Endothelial cell of umbilical vein (primary cell): ENCODE measurements at regions not wholly inside any gene's neighbourhood (a gene's known extent, or its start where the extent isn't known, plus 50 kb on each side); places are given as distances from the start of the nearest gene placed in this dataset.

Experiments used
- BruUV-seq: library from RNA; stranded (reverse); fragments of 400-500 nt; replicated peaks from 2 replicates; lab custom pipeline; 2021; lab: Mats Ljungman, UMichigan
- CTCF ChIA-PET: fragments of 300-600, 350-600 bp; sonication (Branson Sonifier 250); formaldehyde crosslinking; loops from one replicate; lab custom pipeline; 2021; ENCODE audit warnings: antibody characterized with exemption, inconsistent platforms; lab: Charles Lee
- POLR2A ChIA-PET: fragments of 300-600, 350-600 bp; sonication (Branson Sonifier 250); formaldehyde crosslinking; loops from one replicate; lab custom pipeline; 2021; ENCODE audit warnings: antibody characterized with exemption, inconsistent platforms; lab: Charles Lee
- DNase-seq: peaks from one replicate; pipeline ENCODE4 v3.0.0-alpha.2; 2011; ENCODE audit warnings: low read depth, low spot score
- FAIRE-seq: peaks from 2 replicates; lab custom pipeline; 2011; peaks lifted over from hg19 to GRCh38; lab: Jason Lieb, UNC
- H2AFZ ChIP-seq: 2 replicates; pipeline ENCODE4 v1.6.0; 2012; ENCODE audit warnings: low read depth, low read length, control low read depth, inconsistent platforms
- H3K27ac ChIP-seq: 2 replicates; pipeline ENCODE4 v1.5.1; 2011; ENCODE audit warnings: low read depth, mild to moderate bottlenecking, control low read depth, low read length, moderate library complexity; ENCODE audit not compliant: insufficient read depth
- H3K27me3 ChIP-seq, 2 experiments: 2 replicates each; pipeline versions ENCODE4 v1.6.0 to v1.6.1; 2011; ENCODE audit warnings: low read length in 2 of 2, mixed read lengths in 1 of 2; ENCODE audit not compliant: control insufficient read depth in 2 of 2, insufficient read depth in 2 of 2
- H3K36me3 ChIP-seq, 2 experiments: 2 replicates in 1 of 2; 3 replicates in 1 of 2; pipeline ENCODE4 v1.5.1; 2011; ENCODE audit warnings: low read length in 2 of 2, mild to moderate bottlenecking in 1 of 2, moderate library complexity in 1 of 2; ENCODE audit not compliant: control insufficient read depth in 2 of 2, insufficient read depth in 2 of 2; ENCODE audit errors: extremely low read depth in 1 of 2
- H3K4me1 ChIP-seq: 3 replicates; pipeline ENCODE4 v1.5.1; 2011; ENCODE audit warnings: mild to moderate bottlenecking, low read length; ENCODE audit not compliant: control insufficient read depth, insufficient read depth; ENCODE audit errors: extremely low read depth
- H3K4me2 ChIP-seq: 2 replicates; pipeline ENCODE4 v1.6.1; 2011; ENCODE audit warnings: low read length, control low read depth, mixed read lengths; ENCODE audit not compliant: insufficient read depth
- H3K4me3 ChIP-seq, 3 experiments: fragments of 200-600 bp in 1 of 3; sonication (generic), shearing (Covaris generic) in 1 of 3; replicated peaks in 1 of 3; 2 replicates each; pipeline ENCODE4 v1.5.1; 2011 to 2016; ENCODE audit warnings: control low read depth in 3 of 3, low read length in 3 of 3, mild to moderate bottlenecking in 2 of 3, inconsistent platforms in 1 of 3, low read depth in 1 of 3, moderate library complexity in 1 of 3; ENCODE audit not compliant: insufficient read depth in 1 of 3
- H3K79me2 ChIP-seq: 2 replicates; pipeline ENCODE4 v1.6.0; 2012; ENCODE audit warnings: low read length, inconsistent platforms; ENCODE audit not compliant: control insufficient read depth, insufficient read depth
- H3K9ac ChIP-seq: replicated peaks from 2 replicates; pipeline ENCODE3; 2011; ENCODE audit warnings: low read length, control low read depth; ENCODE audit not compliant: insufficient read depth; ENCODE audit errors: extremely low read depth
- H3K9me1 ChIP-seq: replicated peaks from 3 replicates; pipeline ENCODE4 v1.6.0; 2011; ENCODE audit warnings: mild to moderate bottlenecking, low read length; ENCODE audit not compliant: control insufficient read depth, insufficient read depth; ENCODE audit errors: extremely low read depth
- H3K9me3 ChIP-seq: replicated peaks from 2 replicates; pipeline ENCODE4 v1.5.1; 2012; ENCODE audit warnings: low read length, inconsistent platforms; ENCODE audit not compliant: control insufficient read depth, insufficient read depth
- H4K20me1 ChIP-seq: replicated peaks from 2 replicates; pipeline ENCODE3; 2011; ENCODE audit warnings: mild to moderate bottlenecking, low read length; ENCODE audit not compliant: control insufficient read depth, insufficient read depth; ENCODE audit errors: extremely low read depth
- FOS ChIP-seq: IDR thresholded peaks from 2 replicates; pipeline ENCODE4 v1.6.1; 2011; ENCODE audit warnings: mild to moderate bottlenecking, low read length, moderate library complexity, borderline replicate concordance; ENCODE audit not compliant: insufficient read depth
- GATA2 ChIP-seq: IDR thresholded peaks from 2 replicates; pipeline ENCODE4 v1.7.0; 2011; ENCODE audit warnings: low read depth, mild to moderate bottlenecking, moderate library complexity, mixed read lengths, low read length; ENCODE audit not compliant: insufficient read length, insufficient read depth
- MYC ChIP-seq: IDR thresholded peaks from one replicate; pipeline ENCODE4 v1.6.1; 2011; ENCODE audit warnings: mild to moderate bottlenecking, low read depth, low read length
- POLR2A ChIP-seq: IDR thresholded peaks from 2 replicates; pipeline ENCODE4 v1.6.1; 2012; ENCODE audit warnings: low read depth, mild to moderate bottlenecking, control low read depth, low read length
- POLR2AphosphoS5 ChIP-seq: IDR thresholded peaks from 2 replicates; pipeline ENCODE4 v1.6.1; 2012; ENCODE audit warnings: low read depth, mild to moderate bottlenecking, control low read depth, low read length, moderate library complexity; ENCODE audit not compliant: insufficient read depth
- dilution Hi-C: fragments of 300-500 bp; cut with MboI; formaldehyde crosslinking; loops from one replicate; pipeline ENCODE4 v1.15.0; 2019; ENCODE audit warnings: low sequenced_read_pairs; ENCODE audit not compliant: extremely low pct_ligation_motif_present
- intact Hi-C: fragments of 100-400 bp; cut with micrococcal nuclease; formaldehyde crosslinking; loops from one replicate; pipeline ENCODE4 v1.10.0; 2022
- TF ChIP-seq, protein P1 (sequence below): IDR thresholded peaks from 2 replicates; pipeline ENCODE4 v1.6.1; 2011; ENCODE audit not compliant: insufficient read depth, insufficient read length
- TF ChIP-seq, protein P2 (sequence below), 2 donors: IDR thresholded peaks; 1 replicate in 1 of 2; 2 replicates in 1 of 2; pipeline ENCODE4 v1.5.1; 2011; ENCODE audit warnings: low read length in 2 of 2, mild to moderate bottlenecking in 2 of 2, moderate library complexity in 2 of 2, control low read depth in 1 of 2, inconsistent platforms in 1 of 2, low read depth in 1 of 2; ENCODE audit not compliant: insufficient read depth in 1 of 2; ENCODE audit errors: extremely low read depth in 1 of 2

DNA sequence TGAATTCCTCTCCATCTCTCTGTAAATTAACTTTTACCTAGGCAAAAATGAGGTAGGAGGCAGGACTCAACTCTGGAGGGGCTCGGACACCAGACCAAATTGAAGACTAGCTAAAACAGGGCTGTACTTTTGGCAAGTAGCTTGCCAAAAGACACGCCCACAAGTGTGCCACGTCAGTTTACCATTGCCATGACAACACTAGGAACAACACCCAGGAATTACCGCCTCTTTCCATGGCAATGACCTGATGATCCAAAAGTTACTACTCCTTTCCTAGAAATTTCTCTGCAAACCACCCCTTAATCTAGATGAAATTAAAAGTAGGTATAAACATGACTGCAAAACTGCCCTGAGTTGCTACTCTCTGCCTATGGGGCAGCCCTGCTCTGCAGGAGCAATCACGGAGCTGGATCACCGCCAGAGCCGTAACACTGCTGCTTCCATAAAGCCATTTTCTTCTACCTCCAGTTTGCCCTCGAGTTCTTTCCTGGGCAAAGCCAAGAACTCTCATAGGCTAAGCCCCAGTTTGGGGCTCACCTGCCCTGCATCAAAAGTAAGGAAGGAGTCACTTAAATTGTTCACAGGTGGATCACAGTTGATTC, 66.0 kb upstream of the FAM136A start:
- ChIA-PET POLR2A (no interaction called here), CTCF (no interaction called here)
- Histone ChIP-seq H3K9ac (no peak overlapping the region), H3K27ac (no peak overlapping the region), H3K27me3 (no peaks in the 10 kb centered on the region), H2AFZ (no peak overlapping the region), H3K4me2 (no peak overlapping the region), H3K4me1 (peaks cover 16% of the 10 kb centered on the region), H3K9me3 (peaks cover 1% of the 10 kb centered on the region), H4K20me1 (no peaks in the 10 kb centered on the region), H3K36me3 (no peaks in the 10 kb centered on the region), H3K4me3 (no peak overlapping the region), H3K9me1 (no peaks in the 10 kb centered on the region), H3K79me2 (no peaks in the 10 kb centered on the region)
- intact Hi-C loops, result no loop called here
- no TSS peak for BruUV-seq
- dilution Hi-C loops, result no loop called here
- DNase-seq (no peak), FAIRE-seq (no peak)
- TF ChIP-seq FOS (no peak), GATA2 (no peak), MYC (no peak), POLR2A (no peak), POLR2AphosphoS5 (no peak)
- TF ChIP-seq, protein P1, sequence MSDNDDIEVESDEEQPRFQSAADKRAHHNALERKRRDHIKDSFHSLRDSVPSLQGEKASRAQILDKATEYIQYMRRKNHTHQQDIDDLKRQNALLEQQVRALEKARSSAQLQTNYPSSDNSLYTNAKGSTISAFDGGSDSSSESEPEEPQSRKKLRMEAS, result no peak
- TF ChIP-seq, protein P2, sequence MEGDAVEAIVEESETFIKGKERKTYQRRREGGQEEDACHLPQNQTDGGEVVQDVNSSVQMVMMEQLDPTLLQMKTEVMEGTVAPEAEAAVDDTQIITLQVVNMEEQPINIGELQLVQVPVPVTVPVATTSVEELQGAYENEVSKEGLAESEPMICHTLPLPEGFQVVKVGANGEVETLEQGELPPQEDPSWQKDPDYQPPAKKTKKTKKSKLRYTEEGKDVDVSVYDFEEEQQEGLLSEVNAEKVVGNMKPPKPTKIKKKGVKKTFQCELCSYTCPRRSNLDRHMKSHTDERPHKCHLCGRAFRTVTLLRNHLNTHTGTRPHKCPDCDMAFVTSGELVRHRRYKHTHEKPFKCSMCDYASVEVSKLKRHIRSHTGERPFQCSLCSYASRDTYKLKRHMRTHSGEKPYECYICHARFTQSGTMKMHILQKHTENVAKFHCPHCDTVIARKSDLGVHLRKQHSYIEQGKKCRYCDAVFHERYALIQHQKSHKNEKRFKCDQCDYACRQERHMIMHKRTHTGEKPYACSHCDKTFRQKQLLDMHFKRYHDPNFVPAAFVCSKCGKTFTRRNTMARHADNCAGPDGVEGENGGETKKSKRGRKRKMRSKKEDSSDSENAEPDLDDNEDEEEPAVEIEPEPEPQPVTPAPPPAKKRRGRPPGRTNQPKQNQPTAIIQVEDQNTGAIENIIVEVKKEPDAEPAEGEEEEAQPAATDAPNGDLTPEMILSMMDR (IDR thresholded peaks at IDR 0.05; ENCODE audit: extremely low read depth in 1 of 2, insufficient read depth in 1 of 2, low read depth in 1 of 2, low read length in 2 of 2), result no peak
